Mesendoderm (in vitro differentiated cells): ENCODE measurements at regions not wholly inside any gene's neighbourhood (a gene's known extent, or its start where the extent isn't known, plus 50 kb on each side); places are given as distances from the start of the nearest gene placed in this dataset.

Experiments
- DNase-seq: peaks from one replicate; pipeline ENCODE4 v3.0.0; 2013
- H2AK5ac ChIP-seq: 2 replicates; pipeline ENCODE4 v1.6.1; 2013; ENCODE audit warnings: low read length, inconsistent platforms
- H2BK120ac ChIP-seq: 2 replicates; pipeline ENCODE4 v1.6.1; 2013; ENCODE audit warnings: low read depth, mild to moderate bottlenecking, low read length, moderate library complexity, mixed read lengths
- H2BK15ac ChIP-seq: replicated peaks from 2 replicates; pipeline ENCODE4 v1.6.1; 2013; ENCODE audit warnings: low read depth, mild to moderate bottlenecking, moderate library complexity
- H2BK5ac ChIP-seq: 2 replicates; pipeline ENCODE4 v1.6.1; 2013; ENCODE audit warnings: low read length, inconsistent platforms
- H3K18ac ChIP-seq: 2 replicates; pipeline ENCODE4 v1.6.1; 2013; ENCODE audit warnings: mild to moderate bottlenecking, low read length, mixed read lengths
- H3K23ac ChIP-seq: one replicate; pipeline ENCODE4 v1.6.1; 2013; ENCODE audit warnings: low read length
- H3K27ac ChIP-seq: 2 replicates; pipeline ENCODE4 v1.5.1; 2013; ENCODE audit warnings: low read depth, mild to moderate bottlenecking, inconsistent platforms, low read length, moderate library complexity
- H3K27me3 ChIP-seq: 2 replicates; pipeline ENCODE4 v1.6.1; 2013; ENCODE audit warnings: low read length, control low read depth, mild to moderate bottlenecking, inconsistent platforms; ENCODE audit not compliant: insufficient read depth, poor library complexity
- H3K36me3 ChIP-seq: 2 replicates; pipeline ENCODE4 v1.6.1; 2013; ENCODE audit warnings: low read length, inconsistent platforms; ENCODE audit not compliant: control insufficient read depth, insufficient read depth
- H3K4ac ChIP-seq: one replicate; pipeline ENCODE4 v1.6.1; 2013; ENCODE audit warnings: low read depth, mild to moderate bottlenecking, low read length, moderate library complexity
- H3K4me1 ChIP-seq: 2 replicates; pipeline ENCODE4 v1.6.1; 2013; ENCODE audit warnings: low read depth, low read length, inconsistent platforms; ENCODE audit not compliant: control insufficient read depth
- H3K4me2 ChIP-seq: 2 replicates; pipeline ENCODE4 v1.6.1; 2013; ENCODE audit warnings: low read length
- H3K4me3 ChIP-seq: 2 replicates; pipeline ENCODE4 v1.5.1; 2013; ENCODE audit warnings: mild to moderate bottlenecking, low read length
- H3K56ac ChIP-seq: one replicate; pipeline ENCODE4 v1.6.1; 2013; ENCODE audit warnings: low read length
- H3K79me1 ChIP-seq: 2 replicates; pipeline ENCODE4 v1.6.1; 2013; ENCODE audit warnings: low read length, inconsistent platforms
- H3K79me2 ChIP-seq: 2 replicates; pipeline ENCODE4 v1.6.1; 2013; ENCODE audit warnings: mild to moderate bottlenecking, low read length; ENCODE audit not compliant: control insufficient read depth, insufficient read depth
- H3K9ac ChIP-seq: 2 replicates; pipeline ENCODE4 v1.6.1; 2013; ENCODE audit warnings: low read length, inconsistent platforms
- H4K5ac ChIP-seq: one replicate; pipeline ENCODE4 v1.6.1; 2013; ENCODE audit warnings: low read length
- H4K8ac ChIP-seq: one replicate; pipeline ENCODE4 v1.6.1; 2013; ENCODE audit warnings: low read depth, mild to moderate bottlenecking, control low read depth, low read length, moderate library complexity
- WGBS: extraction: QIAGEN DNeasy Blood & Tissue Kit; methylation state at CpG from one replicate; pipeline ENCODE4 v1.1.7; 2013; ENCODE audit warnings: low lambda C conversion rate, missing lambda C conversion rate; ENCODE audit not compliant: insufficient coverage; ENCODE audit errors: extremely low coverage; 5-methylcytosine and 5-hydroxymethylcytosine counted together

- no peak overlapping the region for H4K8ac ChIP-seq
- no peaks in the 10 kb centered on the region for H3K27me3 ChIP-seq
- H2AK5ac ChIP-seq, result no peak overlapping the region
- H3K79me1 ChIP-seq, result no peaks in the 10 kb centered on the region
- H2BK5ac ChIP-seq, result no peak overlapping the region
- no peak overlapping the region for H2BK15ac ChIP-seq
- WGBS, result no CpG with 5 or more reads among the region's 3 CpGs
- H3K79me2 ChIP-seq, result no peaks in the 10 kb centered on the region
- H3K4me1 ChIP-seq, result no peaks in the 10 kb centered on the region
- no peak overlapping the region for H2BK120ac ChIP-seq
- no peaks in the 10 kb centered on the region for H3K36me3 ChIP-seq
- peak; percentile 80 for DNase-seq
- no peak overlapping the region for H3K18ac ChIP-seq
- H3K4ac ChIP-seq, result no peak overlapping the region
- H3K4me2 ChIP-seq, result no peak overlapping the region
- no peak overlapping the region for H3K56ac ChIP-seq
- H3K23ac ChIP-seq, result no peak overlapping the region
- no peak overlapping the region for H3K9ac ChIP-seq
- H4K5ac ChIP-seq, result no peak overlapping the region
- H3K4me3 ChIP-seq, result no peak overlapping the region
- H3K27ac ChIP-seq, result no peak overlapping the region
These were observed 330.0 kb upstream of the PMFBP1 start for GRCh38 chr16:72501739-72502593.

- Histone ChIP-seq H3K4me1 (no peaks in the 10 kb centered on the region), H3K18ac (no peak overlapping the region), H3K4ac (no peak overlapping the region), H4K5ac (no peak overlapping the region), H3K27ac (no peak overlapping the region), H2BK120ac (no peak overlapping the region), H2AK5ac (no peak overlapping the region), H3K4me3 (no peak overlapping the region), H3K23ac (no peak overlapping the region), H3K9ac (no peak overlapping the region), H3K27me3 (no peaks in the 10 kb centered on the region), H2BK15ac (no peak overlapping the region), H3K79me2 (no peaks in the 10 kb centered on the region), H3K79me1 (no peaks in the 10 kb centered on the region), H3K56ac (no peak overlapping the region), H3K4me2 (no peak overlapping the region), H4K8ac (no peak overlapping the region), H3K36me3 (no peaks in the 10 kb centered on the region), H2BK5ac (no peak overlapping the region)
- WGBS, result no CpG with 5 or more reads among the region's 5 CpGs
- no peak for DNase-seq
These were observed 328.6 kb upstream of the PMFBP1 start for GRCh38 chr16:72500545-72500944.

GRCh38 chr16:72493716-72494415 lies 321.9 kb upstream of the PMFBP1 start:
- H3K36me3 ChIP-seq, result no peaks in the 10 kb centered on the region
- H3K79me2 ChIP-seq, result no peaks in the 10 kb centered on the region
- H4K5ac ChIP-seq, result no peak overlapping the region
- no peak overlapping the region for H3K4me2 ChIP-seq
- H4K8ac ChIP-seq, result no peak overlapping the region
- no peak overlapping the region for H3K9ac ChIP-seq
- no peak for DNase-seq
- no peak overlapping the region for H3K23ac ChIP-seq
- H3K27me3 ChIP-seq, result no peaks in the 10 kb centered on the region
- H3K4me3 ChIP-seq, result no peak overlapping the region
- no CpG with 5 or more reads among the region's 9 CpGs for WGBS
- no peak overlapping the region for H2AK5ac ChIP-seq
- H2BK5ac ChIP-seq, result no peak overlapping the region
- H2BK120ac ChIP-seq, result no peak overlapping the region
- H3K4ac ChIP-seq, result no peak overlapping the region
- H3K18ac ChIP-seq, result no peak overlapping the region
- H3K27ac ChIP-seq, result no peak overlapping the region
- H3K4me1 ChIP-seq, result no peaks in the 10 kb centered on the region
- H2BK15ac ChIP-seq, result no peak overlapping the region
- no peaks in the 10 kb centered on the region for H3K79me1 ChIP-seq
- no peak overlapping the region for H3K56ac ChIP-seq

- Histone ChIP-seq H3K79me2 (no peaks in the 10 kb centered on the region), H3K56ac (no peak overlapping the region), H3K9ac (no peak overlapping the region), H3K4me3 (no peak overlapping the region), H3K36me3 (no peaks in the 10 kb centered on the region), H4K8ac (no peak overlapping the region), H3K27ac (no peak overlapping the region), H3K23ac (no peak overlapping the region), H3K4me1 (no peaks in the 10 kb centered on the region), H3K4ac (no peak overlapping the region), H2BK15ac (no peak overlapping the region), H2BK5ac (no peak overlapping the region), H3K18ac (no peak overlapping the region), H3K27me3 (no peaks in the 10 kb centered on the region), H4K5ac (no peak overlapping the region), H3K79me1 (no peaks in the 10 kb centered on the region), H2AK5ac (no peak overlapping the region), H2BK120ac (no peak overlapping the region), H3K4me2 (no peak overlapping the region)
- WGBS, result no CpG with 5 or more reads among the region's 1 CpG
- no peak for DNase-seq
These were observed 315.3 kb upstream of the PMFBP1 start for GRCh38 chr16:72487283-72487682.

- WGBS, result no CpG with 5 or more reads among the region's 3 CpGs
- H3K79me2 ChIP-seq, result no peaks in the 10 kb centered on the region
- H3K36me3 ChIP-seq, result no peaks in the 10 kb centered on the region
- H3K4ac ChIP-seq, result no peak overlapping the region
- no peak overlapping the region for H4K5ac ChIP-seq
- H3K4me1 ChIP-seq, result no peaks in the 10 kb centered on the region
- H2BK120ac ChIP-seq, result no peak overlapping the region
- no peak overlapping the region for H3K27ac ChIP-seq
- DNase-seq, result no peak
- no peak overlapping the region for H3K4me2 ChIP-seq
- no peak overlapping the region for H2BK15ac ChIP-seq
- no peak overlapping the region for H3K56ac ChIP-seq
- no peak overlapping the region for H3K18ac ChIP-seq
- H3K23ac ChIP-seq, result no peak overlapping the region
- no peak overlapping the region for H4K8ac ChIP-seq
- no peaks in the 10 kb centered on the region for H3K79me1 ChIP-seq
- no peak overlapping the region for H3K9ac ChIP-seq
- no peak overlapping the region for H3K4me3 ChIP-seq
- H2BK5ac ChIP-seq, result no peak overlapping the region
- no peak overlapping the region for H2AK5ac ChIP-seq
- H3K27me3 ChIP-seq, result no peaks in the 10 kb centered on the region
These were observed 310.7 kb upstream of the PMFBP1 start for GRCh38 chr16:72482695-72483094.
